ENCODE measurements at regions not wholly inside any gene's neighbourhood (a gene's known extent, or its start where the extent isn't known, plus 50 kb on each side); places are given as distances from the start of the nearest gene placed in this dataset.

GRCh38 chr10:27611744-27612550 lies 107.8 kb downstream of the RAB18 start:
- intact Hi-C loops (cut with DNase I) = no loop called here
- TF ChIP-seq POLR2A (IDR thresholded peaks at IDR 0.05) (no peak), CTCF (IDR thresholded peaks at IDR 0.05) (no peak)
- H3K9me3 ChIP-seq (replicated peaks in 1 of 3) = no peaks in the 10 kb centered on the region
- DNase-seq = no peak
- WGBS, 4 donors = 59 to 64% (median 61%) methylated on average over 5 of the region's 5 CpGs
- no peak overlapping the region for H3K4me3 ChIP-seq
- H3K36me3 ChIP-seq (replicated peaks in 1 of 2) = no peaks in the 10 kb centered on the region
- no peaks in the 10 kb centered on the region for H3K27me3 ChIP-seq
- no peak overlapping the region for H3K27ac ChIP-seq
- H3K4me1 ChIP-seq (replicated peaks in 1 of 2) = no peaks in the 10 kb centered on the region

- 71 to 82% (median 77%) methylated on average over 6 of the region's 6 CpGs for WGBS, 4 donors
Measured at GRCh38 chr10:27612551-27613035, 108.5 kb downstream of the RAB18 start.

DNA sequence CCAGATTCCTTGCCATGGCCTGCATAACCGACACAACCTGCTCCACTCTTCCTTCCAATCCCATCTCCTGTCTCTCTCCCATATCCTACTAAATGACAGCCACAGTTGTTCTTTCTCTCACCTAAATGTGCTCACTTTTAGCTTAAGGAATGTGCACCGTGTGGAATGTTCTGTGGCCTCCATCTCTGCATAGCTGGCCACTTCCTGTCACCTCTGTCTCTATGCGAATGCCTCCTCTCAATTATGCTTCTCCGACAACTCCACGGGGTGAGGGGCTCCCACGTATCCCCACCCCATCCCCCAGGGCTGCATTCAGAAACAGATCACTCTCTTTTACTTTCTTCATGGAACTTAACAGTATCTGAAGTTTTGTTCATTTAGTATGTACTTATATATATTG lies 110.7 kb downstream of the RAB18 start:
- no peak for DNase-seq
- H3K36me3 ChIP-seq (replicated peaks in 1 of 2) = no peaks in the 10 kb centered on the region
- no peak overlapping the region for H3K4me3 ChIP-seq
- WGBS, 4 donors = 52 to 62% (median 53%) methylated on average over 6 of the region's 6 CpGs
- H3K27ac ChIP-seq = no peak overlapping the region
- TF ChIP-seq CTCF (IDR thresholded peaks at IDR 0.05) (no peak), POLR2A (IDR thresholded peaks at IDR 0.05) (no peak)
- H3K4me1 ChIP-seq (replicated peaks in 1 of 2) = no peaks in the 10 kb centered on the region
- H3K27me3 ChIP-seq = no peaks in the 10 kb centered on the region
- H3K9me3 ChIP-seq (replicated peaks in 1 of 3) = no peaks in the 10 kb centered on the region
- intact Hi-C loops (cut with DNase I) = no loop called here

More at GRCh38 chr10:27612551-27613035, 108.5 kb downstream of the RAB18 start:
- Histone ChIP-seq H3K36me3 (replicated peaks in 1 of 2) (no peaks in the 10 kb centered on the region), H3K4me3 (no peak overlapping the region), H3K4me1 (replicated peaks in 1 of 2) (no peaks in the 10 kb centered on the region), H3K9me3 (replicated peaks in 1 of 3) (no peaks in the 10 kb centered on the region), H3K27me3 (no peaks in the 10 kb centered on the region), H3K27ac (no peak overlapping the region)
- no peak for DNase-seq
- TF ChIP-seq POLR2A (IDR thresholded peaks at IDR 0.05) = no peak
- TF ChIP-seq CTCF (IDR thresholded peaks at IDR 0.05) = no peak
- intact Hi-C loops (cut with DNase I) = no loop called here

DNA sequence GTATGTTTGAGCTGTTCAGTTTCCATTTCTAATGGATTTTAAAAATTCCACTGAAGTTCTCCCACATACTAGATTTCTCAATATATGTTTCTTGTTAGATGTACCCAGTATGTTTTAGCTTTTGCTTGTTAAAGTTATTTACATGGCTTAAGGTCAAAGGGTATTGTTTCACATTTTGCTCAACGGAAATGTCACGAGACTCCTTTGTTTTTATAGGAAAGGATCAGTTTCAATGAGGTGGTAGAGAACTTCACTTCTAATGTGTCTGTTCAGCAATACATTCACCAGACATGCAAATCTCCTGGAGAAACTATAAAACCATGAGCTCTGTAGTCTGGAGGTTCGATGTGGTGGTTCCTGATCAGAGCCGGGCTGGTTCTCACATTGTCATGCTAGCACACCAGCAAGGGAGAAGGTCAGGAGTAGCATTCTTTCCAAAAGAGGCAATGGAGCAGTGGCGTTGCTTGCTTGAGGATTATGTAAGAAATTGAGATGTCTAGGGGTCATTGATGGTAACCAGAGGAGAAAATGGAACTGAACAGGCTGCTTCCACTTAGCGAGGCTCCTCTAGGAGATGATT lies 114.0 kb downstream of the RAB18 start:
- DNase-seq = no peak
- H3K36me3 ChIP-seq (replicated peaks in 1 of 2) = no peaks in the 10 kb centered on the region
- TF ChIP-seq POLR2A (IDR thresholded peaks at IDR 0.05) = no peak
- TF ChIP-seq CTCF (IDR thresholded peaks at IDR 0.05) = no peak
- no peaks in the 10 kb centered on the region for H3K27me3 ChIP-seq
- WGBS, 4 donors = 67 to 79% (median 75%) methylated on average over 6 of the region's 6 CpGs
- H3K4me1 ChIP-seq (replicated peaks in 1 of 2) = no peaks in the 10 kb centered on the region
- H3K27ac ChIP-seq = no peak overlapping the region
- intact Hi-C loops (cut with DNase I) = no loop called here
- H3K9me3 ChIP-seq (replicated peaks in 1 of 3) = no peaks in the 10 kb centered on the region
- H3K4me3 ChIP-seq = no peak overlapping the region
